K562 (cell line): ENCODE measurements at regions not wholly inside any gene's neighbourhood (a gene's known extent, or its start where the extent isn't known, plus 50 kb on each side); places are given as distances from the start of the nearest gene placed in this dataset.

ENCODE experiments used
- ATAC-seq: fragments of 200-7000 bp; cut with Tn5 transposase; 3 replicates; pipeline ENCODE4 v1.9.1; 2020; ENCODE audit warnings: moderate library complexity
- BruUV-seq: library from RNA; stranded (reverse); fragments of 400-500 nt; replicated peaks from 2 replicates; lab custom pipeline; 2021; lab: Mats Ljungman, UMichigan
- CTCF ChIA-PET: fragments of 300-600 bp; formaldehyde crosslinking; extraction: SDS; loops from one replicate; lab custom pipeline; 2021; ENCODE audit warnings: low intra/inter-chr PET ratio; lab: Yijun Ruan, JAX
- POLR2A ChIA-PET: fragments of 300-600, 350-650 bp; sonication (Branson Sonifier 250); formaldehyde crosslinking; extraction: SDS; loops from one replicate; lab custom pipeline; 2021; ENCODE audit warnings: antibody characterized with exemption, inconsistent platforms; lab: Yijun Ruan, JAX
- DNase-seq, 4 experiments: peaks; one replicate each; pipeline versions ENCODE4 v3.0.0 to v3.0.0-alpha.2; 2011 to 2018; ENCODE audit warnings: low spot score in 3 of 4, mixed read lengths in 3 of 4; ENCODE audit errors: extremely low read depth in 1 of 4
- FAIRE-seq: peaks from 2 replicates; lab custom pipeline; 2011; peaks lifted over from hg19 to GRCh38; lab: Jason Lieb, UNC
- H2AFZ ChIP-seq: 2 replicates; pipeline ENCODE4 v1.6.0; 2011; ENCODE audit warnings: low read depth, low read length, control low read depth, inconsistent platforms
- H3K27ac ChIP-seq: fragments of 200-600 bp; 3 replicates; pipeline ENCODE4 v1.8.0; 2011; ENCODE audit warnings: low read depth, mild to moderate bottlenecking, control low read depth, inconsistent platforms, low read length, moderate library complexity, mixed read lengths; ENCODE audit errors: extremely low read depth
- H3K27me3 ChIP-seq, 2 experiments: fragments of 300-600 bp in 1 of 2; 2 replicates in 1 of 2; 3 replicates in 1 of 2; pipeline versions ENCODE4 v1.6.0 to v1.8.0; 2011; ENCODE audit warnings: inconsistent platforms in 2 of 2, low read length in 2 of 2, mild to moderate bottlenecking in 1 of 2, mixed read lengths in 1 of 2, moderate library complexity in 1 of 2; ENCODE audit not compliant: control insufficient read depth in 2 of 2, insufficient read depth in 2 of 2
- H3K36me3 ChIP-seq: fragments of 300-600 bp; 3 replicates; pipeline ENCODE4 v1.8.0; 2011; ENCODE audit warnings: mild to moderate bottlenecking, low read length, inconsistent platforms; ENCODE audit not compliant: control insufficient read depth, insufficient read depth
- H3K4me1 ChIP-seq, 2 experiments: fragments of 200-600 bp in 1 of 2; replicated peaks in 1 of 2; 2 replicates in 1 of 2; 3 replicates in 1 of 2; pipeline versions ENCODE4 v1.5.1 to v1.8.0; 2011; ENCODE audit warnings: inconsistent platforms in 2 of 2, low read length in 2 of 2, mild to moderate bottlenecking in 1 of 2, mixed read lengths in 1 of 2, moderate library complexity in 1 of 2; ENCODE audit not compliant: control insufficient read depth in 2 of 2, insufficient read depth in 2 of 2
- H3K4me2 ChIP-seq: 2 replicates; pipeline ENCODE4 v1.6.1; 2011; ENCODE audit warnings: low read length, control low read depth, inconsistent platforms, mixed read lengths; ENCODE audit not compliant: insufficient read depth
- H3K4me3 ChIP-seq: fragments of 200-600 bp; sonication (generic), shearing (Covaris generic); 2 replicates; pipeline ENCODE4 v1.5.1; 2016; ENCODE audit warnings: control low read depth, inconsistent platforms
- H3K79me2 ChIP-seq: fragments of 200-600 bp; 3 replicates; pipeline ENCODE4 v1.8.0; 2011; ENCODE audit warnings: low read length, inconsistent platforms; ENCODE audit not compliant: control insufficient read depth, insufficient read depth
- H3K9ac ChIP-seq, 2 experiments: 2 replicates each; pipeline versions ENCODE4 v1.6.0 to v1.6.1; 2011; ENCODE audit warnings: low read depth in 2 of 2, low read length in 2 of 2, control low read depth in 1 of 2, inconsistent platforms in 1 of 2, mild to moderate bottlenecking in 1 of 2, mixed read lengths in 1 of 2; ENCODE audit not compliant: insufficient read depth in 1 of 2
- H3K9me1 ChIP-seq: one replicate; pipeline ENCODE4 v1.6.0; 2011; ENCODE audit warnings: inconsistent platforms, mild to moderate bottlenecking, low read length, moderate library complexity; ENCODE audit not compliant: control insufficient read depth, insufficient read depth
- H3K9me3 ChIP-seq: replicated peaks from 2 replicates; pipeline ENCODE4 v1.5.1; 2011; ENCODE audit warnings: low read depth, low read length, inconsistent platforms; ENCODE audit not compliant: control insufficient read depth, insufficient read depth
- H4K20me1 ChIP-seq: replicated peaks from 2 replicates; pipeline ENCODE4 v1.6.1; 2011; ENCODE audit warnings: low read length, inconsistent platforms, mixed read lengths; ENCODE audit not compliant: control insufficient read depth, insufficient read depth
- CREB5 ChIP-seq: fragments of 250-450 bp; sonication (Bioruptor Pico); IDR thresholded peaks from 2 replicates; pipeline ENCODE4 v1.5.0; 2020; ENCODE audit warnings: mild to moderate bottlenecking
- ETS2 ChIP-seq: IDR thresholded peaks from 2 replicates; pipeline ENCODE4 v1.6.1; 2016; ENCODE audit warnings: borderline replicate concordance, missing genetic modification characterization, mild to moderate bottlenecking, moderate library complexity, missing compliant biosample characterization; ENCODE audit not compliant: poor library complexity, severe bottlenecking
- HES1 ChIP-seq: fragments of 450-650 bp; IDR thresholded peaks from 2 replicates; pipeline ENCODE4 v1.6.1; 2016; ENCODE audit warnings: low read depth, mild to moderate bottlenecking, moderate library complexity
- KAT2B ChIP-seq: IDR thresholded peaks from one replicate; pipeline ENCODE4 v1.6.1; 2012; ENCODE audit warnings: low read depth, mild to moderate bottlenecking, control low read depth, inconsistent platforms, low read length, moderate library complexity
- ZBTB7A ChIP-seq: IDR thresholded peaks from 2 replicates; pipeline ENCODE4 v1.6.1; 2011; ENCODE audit warnings: low read depth, mild to moderate bottlenecking, low read length, moderate library complexity, borderline replicate concordance; ENCODE audit not compliant: control insufficient read depth
- WGBS: fragments of 100-300 bp; shearing (Covaris generic); methylation state at CpG from one replicate; pipeline ENCODE4 v1.1.6; 2016; ENCODE audit warnings: low coverage, mixed read lengths; ENCODE audit not compliant: insufficient coverage; ENCODE audit errors: missing lambda C conversion rate; 5-methylcytosine and 5-hydroxymethylcytosine counted together
- in situ Hi-C: fragments of 300-500 bp; cut with MboI; formaldehyde crosslinking; loops from 4 replicates; pipeline ENCODE4 v1.15.0; 2018; ENCODE audit warnings: inconsistent platforms, mixed read lengths
- intact Hi-C: fragments of 100-400 bp; cut with micrococcal nuclease; formaldehyde crosslinking; loops from 2 replicates; pipeline ENCODE4 v1.14.2; 2022

GRCh38 chr6:169956580-169956979 lies 205.2 kb downstream of the ERMARD start:
- WGBS = 9% methylated on average over 9 of the region's 9 CpGs
- no peak for DNase-seq

More at GRCh38 chr6:169956580-169956979, 205.2 kb downstream of the ERMARD start:
- Histone ChIP-seq H3K4me3 (no peak overlapping the region), H3K9ac (no peak overlapping the region), H2AFZ (no peak overlapping the region), H3K79me2 (no peaks in the 10 kb centered on the region)
- POLR2A ChIA-PET = interaction anchor here (0.7 kb wide), 1 partner anchor 42 kb away, joined by 4 read pairs; no protein-coding TSS in a partner anchor
- no TSS peak for BruUV-seq
- in situ Hi-C loops = no loop called here
- TF ChIP-seq ETS2 (tag) = no peak
- no peak for TF ChIP-seq HES1
- TF ChIP-seq ZBTB7A = no peak
- TF ChIP-seq KAT2B = no peak
- no peak for TF ChIP-seq CREB5 (CRISPR knock-in tag)
- TF ChIP-seq, all 486 proteins: peak for 0
- Histone ChIP-seq H3K27me3 (peaks cover 19 to 51% of the 10 kb centered on the region in 2 experiments; a peak in 4 of 5 replicates), H3K4me2 (no peak overlapping the region), H3K27ac (no peak overlapping the region), H3K4me1 (peaks cover 0 to 9% of the 10 kb centered on the region in 2 experiments; a peak in 1 of 5 replicates), H3K9me1 (no peaks in the 10 kb centered on the region), H3K9me3 (no peaks in the 10 kb centered on the region), H4K20me1 (no peaks in the 10 kb centered on the region; the same call in none of the 2 replicates), H3K36me3 (no peaks in the 10 kb centered on the region)
- FAIRE-seq = no peak
- CTCF ChIA-PET = no interaction called here
- intact Hi-C loops = no loop called here
- ATAC-seq = no peak
